ENCODE measurements at regions not wholly inside any gene's neighbourhood (a gene's known extent, or its start where the extent isn't known, plus 50 kb on each side); places are given as distances from the start of the nearest gene placed in this dataset.

GRCh38 chr10:84665211-84665610 is 336.8 kb downstream of the CCSER2 start (continued):
- no peak for TF ChIP-seq NFATC4 (CRISPR knock-in tag; IDR thresholded peaks at IDR 0.05)
- TF ChIP-seq ZNF219 (CRISPR knock-in tag; IDR thresholded peaks at IDR 0.05; ENCODE audit: borderline replicate concordance), result no peak
- no peak for TF ChIP-seq ERG (CRISPR knock-in tag; IDR thresholded peaks at IDR 0.05)
- TF ChIP-seq EMX1 (CRISPR knock-in tag; IDR thresholded peaks at IDR 0.05), result no peak
- TF ChIP-seq SMAD4 (CRISPR knock-in tag; IDR thresholded peaks at IDR 0.05), result no peak
- TF ChIP-seq AR (CRISPR knock-in tag; IDR thresholded peaks at IDR 0.05), result no peak
- TF ChIP-seq JUN (CRISPR knock-in tag; IDR thresholded peaks at IDR 0.05), result no peak
- TF ChIP-seq TP53 (CRISPR knock-in tag; IDR thresholded peaks at IDR 0.05), result no peak

- POLR2A ChIA-PET, result no interaction called here
- no peaks in the 10 kb centered on the region for H3K36me3 Mint-ChIP-seq
- DNase-seq (ENCODE audit: low spot score), result peak; percentile 91
- no peak for TF ChIP-seq ATF3 (CRISPR knock-in tag; conservative IDR thresholded peaks at IDR 0.05)
- TF ChIP-seq AR (CRISPR knock-in tag; IDR thresholded peaks at IDR 0.05), result no peak
- TF ChIP-seq ZNF317 (CRISPR knock-in tag; IDR thresholded peaks at IDR 0.05; ENCODE audit: borderline replicate concordance, low read depth), result peak; percentile 98
- TF ChIP-seq NR3C1 (CRISPR knock-in tag; conservative IDR thresholded peaks at IDR 0.05; ENCODE audit: low read depth), result no peak
- peak; percentile 74 for TF ChIP-seq CTCF (IDR thresholded peaks at IDR 0.05)
- peak; percentile 4; the same call in 1 of the 2 replicates for TF ChIP-seq ZNF423 (CRISPR knock-in tag; IDR thresholded peaks at IDR 0.05)
- no peak for TF ChIP-seq SMAD3 (CRISPR knock-in tag; IDR thresholded peaks at IDR 0.05; ENCODE audit: borderline replicate concordance)
- 0 out of 2 replicates have a peak, but pooled peaks have one; percentile 38 for TF ChIP-seq ZNF671 (CRISPR knock-in tag; IDR thresholded peaks at IDR 0.05)
- no peak for TF ChIP-seq SOX15 (CRISPR knock-in tag; IDR thresholded peaks at IDR 0.05)
- TF ChIP-seq MXD4 (CRISPR knock-in tag; IDR thresholded peaks at IDR 0.05; ENCODE audit: borderline replicate concordance), result no peak
- no peak for TF ChIP-seq ZNF532 (CRISPR knock-in tag; IDR thresholded peaks at IDR 0.05; ENCODE audit: borderline replicate concordance)
- peak; percentile 73; the same call in 1 of the 2 replicates for TF ChIP-seq ERG (CRISPR knock-in tag; IDR thresholded peaks at IDR 0.05)
- no peak for TF ChIP-seq PREB (CRISPR knock-in tag; IDR thresholded peaks at IDR 0.05; ENCODE audit: borderline replicate concordance)
Observed at GRCh38 chr10:84665883-84666463, 337.6 kb downstream of the CCSER2 start.

More at GRCh38 chr10:84665883-84666463, 337.6 kb downstream of the CCSER2 start:
- Mint-ChIP-seq H3K4me1 (peaks cover 15% of the 10 kb centered on the region), H3K27ac (no peak overlapping the region), H3K27me3 (ENCODE audit: low read depth) (no peaks in the 10 kb centered on the region), H3K4me3 (no peak overlapping the region), H3K9me3 (no peaks in the 10 kb centered on the region)
- CTCF ChIA-PET, result interaction anchor here (0.6 to 5.5 kb wide), 36 partner anchors 9 to 409 kb away, joined by 3 to 52 read pairs (median 4); no protein-coding TSS in a partner anchor
- peak; percentile 98 for ATAC-seq

All from WTC11 (cell line).